ENCODE measurements at regions not wholly inside any gene's neighbourhood (a gene's known extent, or its start where the extent isn't known, plus 50 kb on each side); places are given as distances from the start of the nearest gene placed in this dataset.

DNA sequence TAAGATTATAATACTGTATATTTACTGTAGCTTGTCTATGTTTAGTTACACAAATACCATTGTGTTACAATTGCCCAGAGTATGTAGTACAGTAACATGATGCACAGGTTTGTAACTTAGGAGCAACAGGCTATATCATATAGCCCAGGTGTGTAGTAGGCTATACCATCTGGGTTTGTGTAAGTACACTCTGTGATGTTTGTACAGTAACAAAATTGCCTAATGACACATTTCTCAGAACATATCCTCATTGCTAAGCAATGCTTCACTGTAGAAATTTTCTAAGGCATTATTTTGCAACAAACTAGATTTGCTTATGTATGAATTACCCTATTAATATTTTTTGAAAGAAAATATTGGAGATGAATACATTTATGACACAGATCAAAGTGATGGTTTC, 1390.9 kb downstream of the C4orf33 start:
- FAIRE-seq: no peak
- TF ChIP-seq POLR2A (IDR thresholded peaks at IDR 0.05; ENCODE audit: low read depth, low read length): no peak
- DNase-seq (ENCODE audit: insufficient read length, low spot score): no peak

DNA sequence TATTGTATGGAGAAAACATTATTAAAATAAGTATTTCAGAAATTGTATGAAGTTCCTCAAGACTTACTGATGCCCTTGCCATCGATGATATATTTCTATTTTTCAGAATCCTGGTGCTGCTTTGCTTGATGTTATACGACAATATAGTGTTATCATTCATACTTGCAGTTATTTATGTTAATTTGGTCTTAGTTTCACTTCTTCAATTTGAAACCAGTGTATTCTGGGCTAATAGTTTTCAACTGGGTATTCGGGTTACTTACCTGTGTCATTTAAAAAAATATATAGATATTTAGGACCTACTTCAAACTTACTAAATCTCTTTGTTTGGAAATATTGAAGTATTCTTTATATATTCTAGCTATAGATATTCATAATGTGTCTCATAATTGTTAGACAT, 1414.7 kb downstream of the C4orf33 start:
- no peak for DNase-seq (ENCODE audit: insufficient read length, low spot score)
- no peak for FAIRE-seq
- no peak for TF ChIP-seq POLR2A (IDR thresholded peaks at IDR 0.05; ENCODE audit: low read depth, low read length)

DNA sequence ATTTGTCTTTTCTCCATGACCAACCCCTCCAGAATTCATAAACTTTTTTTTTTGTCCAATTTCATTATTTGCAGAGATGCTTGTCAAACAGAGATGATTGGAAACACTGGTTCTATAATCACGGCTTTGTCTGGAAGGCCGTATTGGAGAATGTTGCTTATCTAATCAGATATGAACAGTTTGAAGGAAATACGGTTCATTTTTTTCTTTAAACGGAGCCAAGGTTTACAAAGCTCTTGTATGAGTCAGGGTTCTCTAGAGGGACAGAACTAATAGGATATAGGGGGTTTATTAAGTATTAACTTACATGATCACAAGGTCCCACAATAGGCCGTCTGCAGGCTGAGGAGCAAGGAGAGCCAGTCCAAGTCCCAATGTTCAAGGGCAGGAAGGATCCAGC, 1415.8 kb downstream of the C4orf33 start:
- no peak for TF ChIP-seq POLR2A (IDR thresholded peaks at IDR 0.05; ENCODE audit: low read depth, low read length)
- FAIRE-seq: no peak

DNA sequence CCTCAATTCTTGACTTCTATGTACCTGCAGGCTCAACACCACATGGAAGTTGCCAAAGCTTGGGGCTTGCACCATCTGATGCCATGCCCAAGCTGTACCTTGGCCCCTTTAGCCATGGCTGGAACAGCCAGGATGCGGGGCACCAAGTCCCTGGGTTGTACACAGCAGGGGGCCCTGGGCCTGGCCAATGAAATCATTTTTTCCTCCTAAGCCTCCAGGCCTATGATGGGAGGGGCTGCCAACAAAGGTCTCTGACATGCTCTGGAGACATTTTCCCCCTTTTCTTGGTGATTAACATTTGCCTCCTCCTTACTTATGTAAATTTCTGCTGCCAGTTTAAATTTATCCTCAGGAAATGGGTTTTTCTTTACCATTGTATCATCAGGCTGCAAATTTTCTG, 1428.1 kb downstream of the C4orf33 start:
- DNase-seq (ENCODE audit: insufficient read length, low spot score): no peak
- TF ChIP-seq POLR2A (IDR thresholded peaks at IDR 0.05; ENCODE audit: low read depth, low read length): no peak
- FAIRE-seq: no peak

More for the DNA sequence above, 1415.8 kb downstream of the C4orf33 start:
- DNase-seq (ENCODE audit: insufficient read length, low spot score): no peak

DNA sequence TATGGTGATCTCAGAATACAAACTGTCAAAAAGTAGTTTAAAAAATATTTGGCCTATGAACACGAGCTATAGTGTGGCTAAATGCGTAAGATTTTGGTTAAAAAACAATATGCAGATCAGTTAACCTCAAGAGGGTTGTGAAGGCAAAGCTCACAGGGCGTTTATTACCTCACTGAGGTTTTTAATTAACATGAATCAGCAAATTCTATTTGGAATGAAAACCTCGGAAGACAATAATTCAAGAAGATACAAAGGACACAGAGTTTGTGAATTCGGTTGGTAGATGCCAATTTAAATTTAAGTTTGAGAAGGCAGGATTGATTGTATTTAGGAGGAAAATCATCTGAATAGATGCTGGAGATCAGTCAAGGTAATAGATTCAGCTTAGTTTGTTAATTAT, 1434.6 kb downstream of the C4orf33 start:
- FAIRE-seq (no peak), DNase-seq (ENCODE audit: insufficient read length, low spot score) (no peak)
- no peak for TF ChIP-seq POLR2A (IDR thresholded peaks at IDR 0.05; ENCODE audit: low read depth, low read length)

DNA sequence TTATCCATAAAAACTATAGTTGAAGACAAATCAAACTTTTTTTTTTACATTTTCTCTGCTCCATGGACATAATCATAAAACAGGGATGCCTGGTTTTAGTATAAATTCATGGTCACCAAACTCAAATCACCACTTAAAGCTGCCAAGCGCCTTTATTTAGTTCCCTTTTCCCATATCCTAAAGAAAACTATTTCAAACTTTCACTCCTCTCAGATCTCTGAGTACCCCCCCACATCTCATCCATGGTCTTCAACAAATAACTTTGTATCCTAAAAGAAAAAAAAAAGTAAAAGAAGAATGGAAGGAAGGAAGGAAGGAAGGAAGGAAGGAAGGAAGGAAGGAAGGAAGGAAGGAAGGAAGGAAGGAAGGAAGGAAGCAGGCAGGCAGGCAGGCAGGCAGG, 1438.7 kb downstream of the C4orf33 start:
- no peak for FAIRE-seq
- no peak for TF ChIP-seq POLR2A (IDR thresholded peaks at IDR 0.05; ENCODE audit: low read depth, low read length)

DNA sequence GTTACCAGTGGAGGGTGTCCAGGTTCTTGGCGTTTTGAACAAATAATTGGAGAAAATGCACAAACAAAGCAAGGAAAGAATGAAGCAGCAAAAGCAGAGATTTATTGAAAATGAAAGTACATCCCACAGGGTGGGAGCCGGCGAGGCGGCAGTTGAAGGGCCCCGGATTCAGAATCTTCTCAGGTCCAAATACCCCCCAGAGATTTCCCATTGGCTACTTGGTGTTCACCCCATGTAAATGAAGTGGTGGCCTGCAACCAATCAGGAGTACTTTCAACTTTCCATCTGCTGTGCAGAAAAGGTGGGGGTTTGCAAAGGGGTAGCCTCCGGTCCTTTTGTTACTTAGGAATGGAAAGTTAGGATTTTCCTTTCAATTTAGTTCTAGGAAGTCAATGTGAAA, 1447.0 kb downstream of the C4orf33 start:
- no peak for FAIRE-seq

More for the DNA sequence above, 1438.7 kb downstream of the C4orf33 start:
- DNase-seq (ENCODE audit: insufficient read length, low spot score): no peak

DNA sequence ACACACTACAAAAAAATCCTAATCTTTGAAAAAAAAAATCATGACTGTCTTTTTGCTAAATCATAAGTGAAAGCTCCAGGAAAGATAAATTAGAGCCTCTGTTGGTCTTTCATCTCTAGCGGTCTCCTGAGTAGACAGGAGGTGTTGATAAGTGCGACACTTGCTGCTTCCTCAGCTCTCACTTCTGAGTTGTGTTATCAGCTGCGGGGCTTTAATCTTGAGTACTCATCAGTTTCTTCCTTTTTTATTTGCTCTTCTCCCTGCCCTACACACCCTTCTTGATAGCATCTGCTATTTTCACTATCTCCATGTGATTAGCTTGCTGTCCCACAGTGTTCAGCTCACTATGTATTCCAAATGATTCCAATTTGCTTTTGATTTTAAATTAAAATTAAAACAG, 1449.2 kb downstream of the C4orf33 start:
- no peak for FAIRE-seq
- no peak for DNase-seq (ENCODE audit: insufficient read length, low spot score)
- no peak for TF ChIP-seq POLR2A (IDR thresholded peaks at IDR 0.05; ENCODE audit: low read depth, low read length)

More for the DNA sequence above, 1447.0 kb downstream of the C4orf33 start:
- no peak for DNase-seq (ENCODE audit: insufficient read length, low spot score)
- no peak for TF ChIP-seq POLR2A (IDR thresholded peaks at IDR 0.05; ENCODE audit: low read depth, low read length)

DNA sequence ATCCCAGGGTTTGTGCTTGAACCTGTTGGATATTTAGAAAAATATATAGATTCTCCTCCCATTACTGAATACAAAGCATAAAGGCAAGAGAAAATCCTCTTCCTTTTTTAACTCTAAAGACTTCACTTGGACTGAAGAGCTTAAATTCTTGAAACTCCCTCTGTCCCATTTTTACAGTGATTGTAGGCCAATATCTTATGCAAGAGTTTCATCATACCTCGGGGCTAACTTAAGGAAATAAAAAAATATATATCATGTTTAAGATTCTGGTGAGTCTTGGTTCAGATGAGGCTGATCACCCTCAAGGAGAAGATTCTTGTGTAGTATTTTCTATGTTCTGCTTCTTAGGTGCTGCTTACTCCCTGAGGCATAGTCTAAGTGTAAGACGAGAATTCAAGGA, 1449.6 kb downstream of the C4orf33 start:
- no peak for TF ChIP-seq POLR2A (IDR thresholded peaks at IDR 0.05; ENCODE audit: low read depth, low read length)

DNA sequence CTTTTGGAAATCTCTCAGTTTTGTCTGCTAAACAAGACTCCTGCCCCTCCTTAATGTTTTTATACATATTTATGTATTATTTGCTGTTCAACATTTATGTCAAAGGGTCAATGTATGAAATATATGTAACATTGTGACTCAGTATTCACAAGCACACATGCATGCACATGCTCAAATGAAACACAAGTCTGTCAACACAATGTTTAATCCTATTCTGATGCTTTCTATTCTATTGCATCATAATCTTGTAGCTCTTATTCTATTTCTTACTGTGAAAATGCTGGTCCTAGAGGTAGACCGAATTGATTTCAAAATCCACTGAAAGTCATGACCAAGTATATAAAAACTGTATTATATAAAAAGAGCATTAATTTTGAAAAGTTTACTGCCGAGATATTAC, 1463.3 kb downstream of the C4orf33 start:
- TF ChIP-seq POLR2A (IDR thresholded peaks at IDR 0.05; ENCODE audit: low read depth, low read length): no peak
- DNase-seq (ENCODE audit: insufficient read length, low spot score): no peak
- FAIRE-seq: no peak

More for the DNA sequence above, 1449.6 kb downstream of the C4orf33 start:
- no peak for DNase-seq (ENCODE audit: insufficient read length, low spot score)
- no peak for FAIRE-seq

DNA sequence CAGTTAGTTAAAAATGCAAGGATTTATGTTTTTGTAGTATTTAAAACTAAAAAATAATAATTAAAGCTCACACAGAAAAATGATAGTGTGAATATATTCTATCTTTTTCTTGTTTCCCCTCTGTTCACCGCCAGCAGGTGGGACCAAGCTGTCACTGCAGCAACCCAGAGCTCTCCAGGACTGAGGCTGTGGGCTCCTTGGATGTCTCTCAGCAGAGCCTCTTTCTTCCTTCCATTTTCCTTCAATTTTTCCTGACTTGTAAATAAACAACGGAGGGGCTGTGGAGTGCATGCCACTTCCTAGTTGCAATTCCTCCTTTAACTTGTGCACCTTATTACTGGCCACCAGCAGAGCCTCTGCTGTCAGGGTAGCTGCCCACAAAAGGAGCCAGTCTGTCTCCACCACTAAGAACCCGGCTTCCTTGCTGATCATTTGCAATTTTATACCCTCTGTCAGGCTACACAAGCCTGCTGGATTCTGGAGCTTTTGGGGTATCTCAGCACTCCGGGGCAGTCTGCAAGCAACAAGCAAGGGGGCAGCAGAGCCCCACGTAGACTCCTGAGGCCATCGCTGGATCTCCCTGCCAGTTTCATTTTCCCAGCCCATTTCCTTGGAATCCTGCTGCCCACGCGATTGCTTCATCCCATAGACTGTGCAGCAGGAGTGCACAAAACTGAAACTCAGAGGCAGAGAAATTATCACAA, 1467.4 kb downstream of the C4orf33 start:
- FAIRE-seq (peak; percentile 74), DNase-seq (ENCODE audit: insufficient read length, low spot score) (peak; percentile 21)
- no peak for TF ChIP-seq POLR2A (IDR thresholded peaks at IDR 0.05; ENCODE audit: low read depth, low read length)

DNA sequence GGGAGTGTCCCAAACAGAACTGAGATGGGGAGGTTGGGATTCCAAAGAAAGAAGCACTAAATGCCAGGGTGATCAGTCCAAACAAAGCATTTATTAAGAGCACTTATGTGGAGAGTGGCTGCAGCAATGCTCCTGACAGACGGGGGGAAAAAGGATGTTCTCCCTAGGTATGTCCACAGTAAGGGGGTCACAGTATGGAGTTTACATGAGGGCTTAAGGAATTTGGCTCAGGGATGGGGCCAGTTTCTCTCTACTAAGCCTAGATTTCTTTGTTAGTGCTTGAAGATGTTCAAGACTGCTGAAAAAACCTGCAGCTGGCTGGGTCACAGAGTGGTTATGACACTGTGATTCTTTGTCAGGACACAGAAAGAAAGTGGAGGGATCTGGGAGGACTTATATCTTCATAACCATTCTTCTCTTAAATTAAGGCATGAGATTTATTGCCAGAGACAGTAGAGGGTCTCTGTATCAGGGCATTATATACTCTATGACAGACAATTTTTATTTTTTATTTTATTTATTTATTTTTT, 1468.0 kb downstream of the C4orf33 start:
- FAIRE-seq: no peak
- DNase-seq (ENCODE audit: insufficient read length, low spot score): no peak
- TF ChIP-seq POLR2A (IDR thresholded peaks at IDR 0.05; ENCODE audit: low read depth, low read length): no peak

DNA sequence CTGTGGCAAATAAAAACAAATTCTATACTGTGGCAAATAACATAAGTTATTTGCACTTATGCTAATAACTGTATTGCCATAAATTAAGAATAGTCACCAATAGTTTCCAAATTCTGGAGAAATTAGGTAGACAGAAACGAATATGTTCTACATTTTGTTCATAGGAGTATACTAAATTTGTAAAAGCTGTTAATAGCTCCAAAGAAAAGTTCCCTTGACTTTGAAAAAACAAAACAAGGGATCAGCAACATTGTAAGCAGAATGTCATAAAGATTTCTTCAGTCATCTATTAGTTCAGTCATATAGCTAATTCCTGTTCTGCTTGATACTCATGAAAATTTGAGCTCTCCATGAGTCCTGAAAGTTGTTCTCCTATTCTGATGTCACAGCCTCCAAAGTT, 1472.8 kb downstream of the C4orf33 start:
- FAIRE-seq (no peak), DNase-seq (ENCODE audit: insufficient read length, low spot score) (no peak)
- TF ChIP-seq POLR2A (IDR thresholded peaks at IDR 0.05; ENCODE audit: low read depth, low read length): no peak

DNA sequence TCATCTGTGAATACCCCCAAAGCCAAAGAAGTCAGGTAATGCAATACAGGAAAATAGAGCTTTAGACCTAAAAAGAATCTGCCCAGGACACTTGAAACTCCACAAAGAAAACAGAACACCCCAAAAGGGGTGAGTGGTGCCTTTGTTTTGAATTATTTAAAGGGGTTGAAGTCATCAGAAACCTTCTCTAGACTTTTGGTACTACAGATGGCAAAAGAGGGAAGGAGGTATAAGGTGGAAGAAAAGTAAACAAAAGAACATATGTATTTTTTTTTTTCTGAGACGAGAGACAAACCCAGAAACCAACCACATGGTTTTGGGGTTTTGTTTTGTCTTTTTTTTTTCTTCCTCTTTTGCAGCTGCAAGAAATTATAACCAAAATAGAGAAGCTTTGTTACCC, 1477.8 kb downstream of the C4orf33 start:
- no peak for TF ChIP-seq POLR2A (IDR thresholded peaks at IDR 0.05; ENCODE audit: low read depth, low read length)
- FAIRE-seq: no peak
- no peak for DNase-seq (ENCODE audit: insufficient read length, low spot score)

DNA sequence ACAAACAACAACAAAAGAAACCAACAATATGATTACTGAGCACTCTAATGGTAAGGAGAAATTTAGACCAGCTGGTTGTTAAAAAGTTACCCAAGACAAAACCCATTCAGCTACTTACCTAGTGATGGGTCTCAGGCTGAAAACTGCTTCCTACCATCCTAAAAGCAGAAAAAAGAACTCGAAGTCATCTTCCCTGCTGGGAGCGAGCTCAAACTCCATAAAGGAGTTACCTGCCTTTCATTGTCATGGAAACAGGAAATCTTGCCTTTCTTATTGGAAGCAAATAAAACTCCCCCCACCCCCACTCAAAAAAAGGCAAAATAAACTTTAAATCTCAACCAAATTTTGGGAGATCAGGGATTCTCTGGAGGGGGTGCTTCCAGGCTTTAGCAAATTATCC, 1478.3 kb downstream of the C4orf33 start:
- FAIRE-seq: no peak
- no peak for TF ChIP-seq POLR2A (IDR thresholded peaks at IDR 0.05; ENCODE audit: low read depth, low read length)
- DNase-seq (ENCODE audit: insufficient read length, low spot score): no peak
